ENCODE measurements at regions not wholly inside any gene's neighbourhood (a gene's known extent, or its start where the extent isn't known, plus 50 kb on each side); places are given as distances from the start of the nearest gene placed in this dataset.
"Not testable (repeated sequence)": the region's sequence is repeated elsewhere in the genome, so short reads cannot be mapped to it uniquely, and the experiment has no call there.

- Histone ChIP-seq H3K9me3 (ENCODE audit: control insufficient read depth, low read length) (no peaks in the 10 kb centered on the region), H3K4me3 (ENCODE audit: extremely low read depth, insufficient read depth, low read length, poor library complexity, severe bottlenecking) (no peak overlapping the region), H3K27ac (ENCODE audit: low read depth, low read length, severe bottlenecking) (no peak overlapping the region), H3K36me3 (ENCODE audit: control insufficient read depth, insufficient read depth, low read length) (no peaks in the 10 kb centered on the region), H3K4me1 (ENCODE audit: control insufficient read depth, insufficient read depth, low read length, poor library complexity, severe bottlenecking) (no peaks in the 10 kb centered on the region)
- WGBS, 2 experiments (ENCODE audit: insufficient coverage in 2 of 2), result 87 to 88% methylated on average over 1 to 2 of the region's 4 CpGs
Observed at GRCh38 chr1:238722812-238723211, 663.6 kb upstream of the CHRM3 start.

- H3K9me3 ChIP-seq (ENCODE audit: control insufficient read depth, low read length), result no peaks in the 10 kb centered on the region
- no peaks in the 10 kb centered on the region for H3K36me3 ChIP-seq (ENCODE audit: control insufficient read depth, insufficient read depth, low read length)
- H3K4me3 ChIP-seq (ENCODE audit: extremely low read depth, insufficient read depth, low read length, poor library complexity, severe bottlenecking), result no peak overlapping the region
- 80% methylated on average over 1 of the region's 2 CpGs; no CpG with 5 or more reads in 1 of the 2 experiments for WGBS, 2 experiments (ENCODE audit: insufficient coverage in 2 of 2)
- H3K4me1 ChIP-seq (ENCODE audit: control insufficient read depth, insufficient read depth, low read length, poor library complexity, severe bottlenecking), result no peaks in the 10 kb centered on the region
- no peak overlapping the region for H3K27ac ChIP-seq (ENCODE audit: low read depth, low read length, severe bottlenecking)
Observed at GRCh38 chr1:238710697-238711096, 675.7 kb upstream of the CHRM3 start.

GRCh38 chr1:238701024-238701423 is 685.3 kb upstream of the CHRM3 start:
- 82 to 89% methylated on average over 3 to 4 of the region's 5 CpGs for WGBS, 2 experiments (ENCODE audit: insufficient coverage in 2 of 2)
- no peak overlapping the region for H3K27ac ChIP-seq (ENCODE audit: low read depth, low read length, severe bottlenecking)
- no peaks in the 10 kb centered on the region for H3K9me3 ChIP-seq (ENCODE audit: control insufficient read depth, low read length)
- no peak overlapping the region for H3K4me3 ChIP-seq (ENCODE audit: extremely low read depth, insufficient read depth, low read length, poor library complexity, severe bottlenecking)
- no peaks in the 10 kb centered on the region for H3K4me1 ChIP-seq (ENCODE audit: control insufficient read depth, insufficient read depth, low read length, poor library complexity, severe bottlenecking)
- no peaks in the 10 kb centered on the region for H3K36me3 ChIP-seq (ENCODE audit: control insufficient read depth, insufficient read depth, low read length)

GRCh38 chr1:238690415-238690814 is 696.0 kb upstream of the CHRM3 start:
- H3K27ac ChIP-seq (ENCODE audit: low read depth, low read length, severe bottlenecking), result no peak overlapping the region
- no peak overlapping the region for H3K4me3 ChIP-seq (ENCODE audit: extremely low read depth, insufficient read depth, low read length, poor library complexity, severe bottlenecking)
- no peaks in the 10 kb centered on the region for H3K36me3 ChIP-seq (ENCODE audit: control insufficient read depth, insufficient read depth, low read length)
- no peaks in the 10 kb centered on the region for H3K4me1 ChIP-seq (ENCODE audit: control insufficient read depth, insufficient read depth, low read length, poor library complexity, severe bottlenecking)
- no peaks in the 10 kb centered on the region for H3K9me3 ChIP-seq (ENCODE audit: control insufficient read depth, low read length)

GRCh38 chr1:238684576-238684975 is 701.8 kb upstream of the CHRM3 start:
- not testable (repeated sequence) for H3K36me3 ChIP-seq (ENCODE audit: control insufficient read depth, insufficient read depth, low read length); H3K4me1 ChIP-seq (ENCODE audit: control insufficient read depth, insufficient read depth, low read length, poor library complexity, severe bottlenecking); H3K9me3 ChIP-seq (ENCODE audit: control insufficient read depth, low read length); H3K27ac ChIP-seq (ENCODE audit: low read depth, low read length, severe bottlenecking); H3K4me3 ChIP-seq (ENCODE audit: extremely low read depth, insufficient read depth, low read length, poor library complexity, severe bottlenecking)
- WGBS, 2 experiments (ENCODE audit: insufficient coverage in 2 of 2), result 83 to 92% methylated on average over 9 to 22 of the region's 27 CpGs

- 90 to 100% methylated on average over 2 to 4 of the region's 4 CpGs for WGBS, 2 experiments (ENCODE audit: insufficient coverage in 2 of 2)
- H3K4me1 ChIP-seq (ENCODE audit: control insufficient read depth, insufficient read depth, low read length, poor library complexity, severe bottlenecking), result no peaks in the 10 kb centered on the region
Observed at GRCh38 chr1:238681451-238681850, 704.9 kb upstream of the CHRM3 start.

GRCh38 chr1:238681021-238681420 is 705.3 kb upstream of the CHRM3 start:
- no peaks in the 10 kb centered on the region for H3K9me3 ChIP-seq (ENCODE audit: control insufficient read depth, low read length)
- WGBS, 2 experiments (ENCODE audit: insufficient coverage in 2 of 2), result 80 to 100% methylated on average over 1 of the region's 5 CpGs
- H3K4me1 ChIP-seq (ENCODE audit: control insufficient read depth, insufficient read depth, low read length, poor library complexity, severe bottlenecking), result no peaks in the 10 kb centered on the region
- no peak overlapping the region for H3K4me3 ChIP-seq (ENCODE audit: extremely low read depth, insufficient read depth, low read length, poor library complexity, severe bottlenecking)
- no peaks in the 10 kb centered on the region for H3K36me3 ChIP-seq (ENCODE audit: control insufficient read depth, insufficient read depth, low read length)
- H3K27ac ChIP-seq (ENCODE audit: low read depth, low read length, severe bottlenecking), result no peak overlapping the region

More at GRCh38 chr1:238681451-238681850, 704.9 kb upstream of the CHRM3 start:
- no peaks in the 10 kb centered on the region for H3K36me3 ChIP-seq (ENCODE audit: control insufficient read depth, insufficient read depth, low read length)
- H3K27ac ChIP-seq (ENCODE audit: low read depth, low read length, severe bottlenecking), result no peak overlapping the region
- no peak overlapping the region for H3K4me3 ChIP-seq (ENCODE audit: extremely low read depth, insufficient read depth, low read length, poor library complexity, severe bottlenecking)
- H3K9me3 ChIP-seq (ENCODE audit: control insufficient read depth, low read length), result no peaks in the 10 kb centered on the region

GRCh38 chr1:238677567-238677966 is 708.8 kb upstream of the CHRM3 start:
- Histone ChIP-seq H3K9me3 (ENCODE audit: control insufficient read depth, low read length) (no peaks in the 10 kb centered on the region), H3K36me3 (ENCODE audit: control insufficient read depth, insufficient read depth, low read length) (no peaks in the 10 kb centered on the region), H3K27ac (ENCODE audit: low read depth, low read length, severe bottlenecking) (no peak overlapping the region), H3K4me1 (ENCODE audit: control insufficient read depth, insufficient read depth, low read length, poor library complexity, severe bottlenecking) (no peaks in the 10 kb centered on the region), H3K4me3 (ENCODE audit: extremely low read depth, insufficient read depth, low read length, poor library complexity, severe bottlenecking) (no peak overlapping the region)
- 60 to 90% methylated on average over 1 to 2 of the region's 4 CpGs for WGBS, 2 experiments (ENCODE audit: insufficient coverage in 2 of 2)

GRCh38 chr1:238675221-238675620 is 711.1 kb upstream of the CHRM3 start:
- Histone ChIP-seq H3K4me1 (ENCODE audit: control insufficient read depth, insufficient read depth, low read length, poor library complexity, severe bottlenecking) (no peaks in the 10 kb centered on the region), H3K4me3 (ENCODE audit: extremely low read depth, insufficient read depth, low read length, poor library complexity, severe bottlenecking) (no peak overlapping the region), H3K9me3 (ENCODE audit: control insufficient read depth, low read length) (no peaks in the 10 kb centered on the region), H3K27ac (ENCODE audit: low read depth, low read length, severe bottlenecking) (no peak overlapping the region), H3K36me3 (ENCODE audit: control insufficient read depth, insufficient read depth, low read length) (no peaks in the 10 kb centered on the region)
- WGBS, 2 experiments (ENCODE audit: insufficient coverage in 2 of 2), result 71 to 85% methylated on average over 1 of the region's 1 CpG

GRCh38 chr1:238674316-238674715 is 712.1 kb upstream of the CHRM3 start:
- WGBS, 2 experiments (ENCODE audit: insufficient coverage in 2 of 2), result no CpG with 5 or more reads among the region's 1 CpG
- Histone ChIP-seq H3K4me3 (ENCODE audit: extremely low read depth, insufficient read depth, low read length, poor library complexity, severe bottlenecking) (no peak overlapping the region), H3K4me1 (ENCODE audit: control insufficient read depth, insufficient read depth, low read length, poor library complexity, severe bottlenecking) (no peaks in the 10 kb centered on the region), H3K36me3 (ENCODE audit: control insufficient read depth, insufficient read depth, low read length) (no peaks in the 10 kb centered on the region), H3K27ac (ENCODE audit: low read depth, low read length, severe bottlenecking) (no peak overlapping the region), H3K9me3 (ENCODE audit: control insufficient read depth, low read length) (no peaks in the 10 kb centered on the region)

GRCh38 chr1:238673561-238673960 is 712.8 kb upstream of the CHRM3 start:
- Histone ChIP-seq H3K4me3 (ENCODE audit: extremely low read depth, insufficient read depth, low read length, poor library complexity, severe bottlenecking) (no peak overlapping the region), H3K9me3 (ENCODE audit: control insufficient read depth, low read length) (no peaks in the 10 kb centered on the region), H3K4me1 (ENCODE audit: control insufficient read depth, insufficient read depth, low read length, poor library complexity, severe bottlenecking) (no peaks in the 10 kb centered on the region), H3K36me3 (ENCODE audit: control insufficient read depth, insufficient read depth, low read length) (no peaks in the 10 kb centered on the region), H3K27ac (ENCODE audit: low read depth, low read length, severe bottlenecking) (no peak overlapping the region)
- WGBS, 2 experiments (ENCODE audit: insufficient coverage in 2 of 2), result 57 to 93% methylated on average over 1 to 2 of the region's 3 CpGs
